Prostate gland (tissue), 2 donors: ENCODE measurements at regions not wholly inside any gene's neighbourhood (a gene's known extent, or its start where the extent isn't known, plus 50 kb on each side); places are given as distances from the start of the nearest gene placed in this dataset.

Source experiments
- CTCF ChIP-seq, 4 experiments: fragments of 200-600 bp in 2 of 4; fragments of 450-650 bp in 2 of 4; sonication (generic) in 2 of 4; IDR thresholded peaks; 1 replicate in 3 of 4; 2 replicates in 1 of 4; pipeline ENCODE4 v1.5.1; 2016 to 2019; ENCODE audit warnings: antibody characterized with exemption in 4 of 4, mild to moderate bottlenecking in 2 of 4, moderate library complexity in 2 of 4
- POLR2A ChIP-seq: fragments of 450-650 bp; IDR thresholded peaks from one replicate; pipeline ENCODE4 v1.6.1; 2016; ENCODE audit warnings: antibody characterized with exemption, mild to moderate bottlenecking
- POLR2AphosphoS5 ChIP-seq: sonication (generic); formaldehyde crosslinking; IDR thresholded peaks from one replicate; pipeline ENCODE4 v1.6.1; 2017; ENCODE audit warnings: antibody characterized with exemption

- no peak for TF ChIP-seq CTCF (IDR thresholded peaks at IDR 0.05)
- TF ChIP-seq POLR2A: no peak
- no peak for TF ChIP-seq POLR2AphosphoS5
Measured at GRCh38 chr4:1573830-1574459, 110.2 kb downstream of the FAM53A start.
